ENCODE measurements at regions not wholly inside any gene's neighbourhood (a gene's known extent, or its start where the extent isn't known, plus 50 kb on each side); places are given as distances from the start of the nearest gene placed in this dataset.

GRCh38 chr17:5817475-5818395 is 233.4 kb upstream of the NLRP1 start:
- Histone ChIP-seq H3K27ac (no peak overlapping the region), H3K4me3 (no peak overlapping the region), H3K4me1 (ENCODE audit: low read depth) (no peaks in the 10 kb centered on the region), H3K9me3 (ENCODE audit: low read depth) (no peaks in the 10 kb centered on the region), H3K27me3 (no peaks in the 10 kb centered on the region), H3K36me3 (no peaks in the 10 kb centered on the region)
- DNase-seq (ENCODE audit: low read depth in 1 of 2, low spot score in 1 of 2), result no peak
- TF ChIP-seq CTCF (IDR thresholded peaks at IDR 0.05; ENCODE audit: low read depth, low read length), result no peak

- H3K4me1 ChIP-seq (ENCODE audit: low read depth), result no peaks in the 10 kb centered on the region
- no peaks in the 10 kb centered on the region for H3K36me3 ChIP-seq
- DNase-seq (ENCODE audit: low read depth in 1 of 2, low spot score in 1 of 2), result no peak
- H3K27ac ChIP-seq, result no peak overlapping the region
- TF ChIP-seq CTCF (IDR thresholded peaks at IDR 0.05; ENCODE audit: low read depth, low read length), result no peak
- no peaks in the 10 kb centered on the region for H3K9me3 ChIP-seq (ENCODE audit: low read depth)
- H3K4me3 ChIP-seq, result no peak overlapping the region
- no peaks in the 10 kb centered on the region for H3K27me3 ChIP-seq
Measured at GRCh38 chr17:5819396-5819795, 235.1 kb upstream of the NLRP1 start.

- no peak overlapping the region for H3K4me3 ChIP-seq
- H3K4me1 ChIP-seq (ENCODE audit: low read depth), result no peaks in the 10 kb centered on the region
- H3K36me3 ChIP-seq, result no peaks in the 10 kb centered on the region
- no peak for TF ChIP-seq CTCF (IDR thresholded peaks at IDR 0.05; ENCODE audit: low read depth, low read length)
- H3K27me3 ChIP-seq, result no peaks in the 10 kb centered on the region
- H3K27ac ChIP-seq, result no peak overlapping the region
- DNase-seq (ENCODE audit: low read depth in 1 of 2, low spot score in 1 of 2), result no peak
- H3K9me3 ChIP-seq (ENCODE audit: low read depth), result no peaks in the 10 kb centered on the region
Measured at GRCh38 chr17:5819921-5820685, 235.8 kb upstream of the NLRP1 start.

GRCh38 chr17:5820721-5821456 is 236.6 kb upstream of the NLRP1 start:
- H3K36me3 ChIP-seq, result no peaks in the 10 kb centered on the region
- no peak overlapping the region for H3K4me3 ChIP-seq
- no peaks in the 10 kb centered on the region for H3K4me1 ChIP-seq (ENCODE audit: low read depth)
- TF ChIP-seq CTCF (IDR thresholded peaks at IDR 0.05; ENCODE audit: low read depth, low read length), result no peak
- no peak overlapping the region for H3K27ac ChIP-seq
- DNase-seq (ENCODE audit: low read depth in 1 of 2, low spot score in 1 of 2), result no peak
- no peaks in the 10 kb centered on the region for H3K27me3 ChIP-seq
- no peaks in the 10 kb centered on the region for H3K9me3 ChIP-seq (ENCODE audit: low read depth)

GRCh38 chr17:5821803-5822202 is 237.5 kb upstream of the NLRP1 start:
- no peaks in the 10 kb centered on the region for H3K9me3 ChIP-seq (ENCODE audit: low read depth)
- no peak for DNase-seq (ENCODE audit: low read depth in 1 of 2, low spot score in 1 of 2)
- no peaks in the 10 kb centered on the region for H3K36me3 ChIP-seq
- TF ChIP-seq CTCF (IDR thresholded peaks at IDR 0.05; ENCODE audit: low read depth, low read length), result no peak
- H3K4me1 ChIP-seq (ENCODE audit: low read depth), result no peaks in the 10 kb centered on the region
- H3K27ac ChIP-seq, result no peak overlapping the region
- H3K4me3 ChIP-seq, result no peak overlapping the region
- no peaks in the 10 kb centered on the region for H3K27me3 ChIP-seq
